ENCODE measurements at regions not wholly inside any gene's neighbourhood (a gene's known extent, or its start where the extent isn't known, plus 50 kb on each side); places are given as distances from the start of the nearest gene placed in this dataset.
"Not testable (repeated sequence)": the region's sequence is repeated elsewhere in the genome, so short reads cannot be mapped to it uniquely, and the experiment has no call there.

GRCh38 chr6:140789466-140789865 is 1343.3 kb upstream of the GJE1 start:
- no peak for DNase-seq (ENCODE audit: low spot score)
- no peaks in the 10 kb centered on the region for H3K36me3 ChIP-seq
- H3K27me3 ChIP-seq (replicated peaks; ENCODE audit: insufficient read depth) = no peaks in the 10 kb centered on the region
- H3K27ac ChIP-seq = no peak overlapping the region
- TF ChIP-seq, protein P1, sequence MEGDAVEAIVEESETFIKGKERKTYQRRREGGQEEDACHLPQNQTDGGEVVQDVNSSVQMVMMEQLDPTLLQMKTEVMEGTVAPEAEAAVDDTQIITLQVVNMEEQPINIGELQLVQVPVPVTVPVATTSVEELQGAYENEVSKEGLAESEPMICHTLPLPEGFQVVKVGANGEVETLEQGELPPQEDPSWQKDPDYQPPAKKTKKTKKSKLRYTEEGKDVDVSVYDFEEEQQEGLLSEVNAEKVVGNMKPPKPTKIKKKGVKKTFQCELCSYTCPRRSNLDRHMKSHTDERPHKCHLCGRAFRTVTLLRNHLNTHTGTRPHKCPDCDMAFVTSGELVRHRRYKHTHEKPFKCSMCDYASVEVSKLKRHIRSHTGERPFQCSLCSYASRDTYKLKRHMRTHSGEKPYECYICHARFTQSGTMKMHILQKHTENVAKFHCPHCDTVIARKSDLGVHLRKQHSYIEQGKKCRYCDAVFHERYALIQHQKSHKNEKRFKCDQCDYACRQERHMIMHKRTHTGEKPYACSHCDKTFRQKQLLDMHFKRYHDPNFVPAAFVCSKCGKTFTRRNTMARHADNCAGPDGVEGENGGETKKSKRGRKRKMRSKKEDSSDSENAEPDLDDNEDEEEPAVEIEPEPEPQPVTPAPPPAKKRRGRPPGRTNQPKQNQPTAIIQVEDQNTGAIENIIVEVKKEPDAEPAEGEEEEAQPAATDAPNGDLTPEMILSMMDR (IDR thresholded peaks at IDR 0.05) = no peak
- no peak for TF ChIP-seq POLR2AphosphoS5 (IDR thresholded peaks at IDR 0.05)
- no peaks in the 10 kb centered on the region for H3K4me1 ChIP-seq (replicated peaks)
- intact Hi-C loops (cut with DNase I) = no loop called here
- no peaks in the 10 kb centered on the region for H3K9me3 ChIP-seq
- WGBS = 92% methylated on average over 1 of the region's 1 CpG
- no peak overlapping the region for H3K4me3 ChIP-seq

DNA sequence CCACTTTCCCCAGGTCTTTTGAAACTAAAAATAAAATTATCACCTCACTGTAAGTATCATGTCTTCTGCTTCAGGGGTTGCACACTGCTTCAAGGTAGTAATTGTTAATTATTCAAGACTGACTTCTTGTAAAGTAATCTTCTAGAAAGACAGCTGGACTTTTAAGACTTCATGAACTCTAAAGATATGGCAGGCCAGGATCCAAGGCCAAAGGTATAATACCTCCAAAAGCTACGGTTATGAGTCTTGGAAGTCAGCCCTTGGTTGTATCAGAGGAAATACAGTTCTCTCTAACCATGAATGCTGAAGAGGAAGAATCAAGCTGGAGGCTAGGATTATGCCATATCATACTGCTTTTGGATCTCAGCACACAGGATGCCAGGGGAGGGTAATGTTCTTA is 1346.8 kb upstream of the GJE1 start:
- WGBS = 39% methylated on average over 1 of the region's 1 CpG
- no peak for DNase-seq (ENCODE audit: low spot score)
- H3K9me3 ChIP-seq = no peaks in the 10 kb centered on the region
- H3K27me3 ChIP-seq (replicated peaks; ENCODE audit: insufficient read depth) = no peaks in the 10 kb centered on the region
- H3K4me1 ChIP-seq (replicated peaks) = no peaks in the 10 kb centered on the region
- intact Hi-C loops (cut with DNase I) = no loop called here
- TF ChIP-seq POLR2A (IDR thresholded peaks at IDR 0.05) (no peak), POLR2AphosphoS5 (IDR thresholded peaks at IDR 0.05) (no peak)
- TF ChIP-seq, protein P1 (IDR thresholded peaks at IDR 0.05) = no peak
- H3K27ac ChIP-seq = no peak overlapping the region
- no peaks in the 10 kb centered on the region for H3K36me3 ChIP-seq
- H3K4me3 ChIP-seq = no peak overlapping the region

DNA sequence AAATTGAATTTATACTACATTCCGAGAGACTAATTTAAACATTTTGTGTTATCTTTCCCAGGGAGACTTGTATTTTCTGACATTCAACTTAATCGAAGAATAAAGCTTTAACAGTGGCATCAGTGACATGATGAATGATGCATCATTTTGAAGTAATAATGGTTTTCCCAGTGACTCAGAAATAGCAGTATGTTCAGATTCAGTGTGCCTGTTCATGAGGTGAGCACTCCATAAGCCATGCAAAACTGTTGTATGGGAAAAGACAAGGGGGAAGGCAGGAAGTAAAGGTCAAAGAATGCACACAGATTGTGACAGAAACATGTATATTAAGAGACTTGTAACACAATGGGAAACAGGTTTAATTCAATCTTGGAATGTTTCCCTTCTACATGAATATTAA is 1348.2 kb upstream of the GJE1 start:
- Histone ChIP-seq H3K4me3 (no peak overlapping the region), H3K36me3 (no peaks in the 10 kb centered on the region), H3K9me3 (no peaks in the 10 kb centered on the region), H3K4me1 (replicated peaks) (no peaks in the 10 kb centered on the region), H3K27me3 (replicated peaks; ENCODE audit: insufficient read depth) (no peaks in the 10 kb centered on the region), H3K27ac (no peak overlapping the region)
- no peak for TF ChIP-seq POLR2AphosphoS5 (IDR thresholded peaks at IDR 0.05)
- no peak for TF ChIP-seq POLR2A (IDR thresholded peaks at IDR 0.05)
- TF ChIP-seq, protein P1 (IDR thresholded peaks at IDR 0.05) = no peak
- 85% methylated on average over 2 of the region's 2 CpGs for WGBS
- DNase-seq (ENCODE audit: low spot score) = no peak
- intact Hi-C loops (cut with DNase I) = no loop called here

GRCh38 chr6:140783504-140783903 is 1349.2 kb upstream of the GJE1 start:
- H3K27ac ChIP-seq; H3K4me1 ChIP-seq (replicated peaks); H3K9me3 ChIP-seq; H3K36me3 ChIP-seq; H3K27me3 ChIP-seq (replicated peaks; ENCODE audit: insufficient read depth); intact Hi-C loops (cut with DNase I); DNase-seq (ENCODE audit: low spot score); H3K4me3 ChIP-seq: not testable (repeated sequence)
- 92% methylated on average over 2 of the region's 2 CpGs for WGBS

GRCh38 chr6:140782941-140783340 is 1349.8 kb upstream of the GJE1 start:
- WGBS = 95% methylated on average over 1 of the region's 1 CpG
- DNase-seq (ENCODE audit: low spot score) = no peak
- Histone ChIP-seq H3K27me3 (replicated peaks; ENCODE audit: insufficient read depth) (no peaks in the 10 kb centered on the region), H3K36me3 (no peaks in the 10 kb centered on the region), H3K9me3 (no peaks in the 10 kb centered on the region), H3K4me3 (no peak overlapping the region), H3K27ac (no peak overlapping the region), H3K4me1 (replicated peaks) (no peaks in the 10 kb centered on the region)
- intact Hi-C loops (cut with DNase I) = no loop called here
- TF ChIP-seq, protein P1 (IDR thresholded peaks at IDR 0.05) = no peak
- TF ChIP-seq POLR2AphosphoS5 (IDR thresholded peaks at IDR 0.05) (no peak), POLR2A (IDR thresholded peaks at IDR 0.05) (no peak)
